GM23338 (cell line): ENCODE measurements at regions not wholly inside any gene's neighbourhood (a gene's known extent, or its start where the extent isn't known, plus 50 kb on each side); places are given as distances from the start of the nearest gene placed in this dataset.

Experiments used
- ATAC-seq: fragments of 200-7000 bp; cut with Tn5 transposase; 3 replicates; pipeline ENCODE4 v1.9.1; 2020
- DNase-seq: peaks from one replicate; pipeline ENCODE4 v3.0.0-alpha.2; 2015; ENCODE audit warnings: low spot score
- H2AFZ ChIP-seq: fragments of 200-600 bp; sonication (generic); 2 replicates; pipeline ENCODE4 v1.8.0; 2016; ENCODE audit warnings: antibody characterized with exemption, mild to moderate bottlenecking, moderate library complexity
- H3F3A ChIP-seq: fragments of 200-600 bp; sonication (generic); replicated peaks from 2 replicates; pipeline ENCODE4 v1.8.0; 2017; ENCODE audit warnings: antibody characterized with exemption, mixed run types, low read depth
- H3K27ac ChIP-seq: fragments of 200-600 bp; sonication (generic); 2 replicates; pipeline ENCODE4 v1.6.1; 2016; ENCODE audit warnings: low read depth
- H3K27me3 ChIP-seq: fragments of 200-600 bp; sonication (generic); 2 replicates; pipeline ENCODE4 v1.8.0; 2016; ENCODE audit warnings: mild to moderate bottlenecking, mixed run types, moderate library complexity; ENCODE audit not compliant: insufficient read depth
- H3K36me3 ChIP-seq: fragments of 200-600 bp; sonication (generic); 2 replicates; pipeline ENCODE4 v1.8.0; 2016; ENCODE audit warnings: mild to moderate bottlenecking; ENCODE audit not compliant: insufficient read depth
- H3K4me1 ChIP-seq: fragments of 200-600 bp; sonication (generic); 2 replicates; pipeline ENCODE4 v1.8.0; 2016; ENCODE audit warnings: mild to moderate bottlenecking, moderate library complexity; ENCODE audit not compliant: insufficient read depth
- H3K4me2 ChIP-seq: fragments of 200-600 bp; sonication (generic); 2 replicates; pipeline ENCODE4 v1.7.1; 2017; ENCODE audit warnings: mixed run types
- H3K4me3 ChIP-seq: fragments of 200-600 bp; sonication (generic); 2 replicates; pipeline ENCODE4 v1.6.1; 2016; ENCODE audit warnings: mixed run types
- H3K79me2 ChIP-seq: fragments of 200-600 bp; sonication (generic); replicated peaks from 2 replicates; pipeline ENCODE4 v1.8.0; 2017; ENCODE audit warnings: mild to moderate bottlenecking; ENCODE audit not compliant: insufficient read depth
- H3K9me2 ChIP-seq: fragments of 200-600 bp; sonication (generic); 2 replicates; pipeline ENCODE4 v1.8.0; 2017; ENCODE audit not compliant: insufficient read depth
- H4K20me1 ChIP-seq: fragments of 200-600 bp; sonication (generic); replicated peaks from 2 replicates; pipeline ENCODE4 v1.8.0; 2017; ENCODE audit warnings: mild to moderate bottlenecking; ENCODE audit not compliant: insufficient read depth
- H3K27ac Mint-ChIP-seq: 2 replicates; pipeline ENCODE4 v1.8.0; 2020; ENCODE audit warnings: inconsistent platforms, mild to moderate bottlenecking, moderate library complexity, mixed read lengths
- H3K27me3 Mint-ChIP-seq: 3 replicates; pipeline ENCODE4 v1.8.0; 2022; ENCODE audit warnings: low read depth, mild to moderate bottlenecking, moderate library complexity, mixed read lengths, inconsistent platforms; ENCODE audit not compliant: insufficient read depth, poor library complexity
- H3K36me3 Mint-ChIP-seq: 3 replicates; pipeline ENCODE4 v1.8.0; 2021; ENCODE audit warnings: low read depth, mild to moderate bottlenecking, inconsistent platforms, moderate library complexity, mixed read lengths
- H3K4me1 Mint-ChIP-seq: 3 replicates; pipeline ENCODE4 v1.8.0; 2020; ENCODE audit warnings: mild to moderate bottlenecking, inconsistent platforms, mixed read lengths
- H3K4me3 Mint-ChIP-seq: 3 replicates; pipeline ENCODE4 v1.8.0; 2021; ENCODE audit warnings: moderate library complexity, mild to moderate bottlenecking, inconsistent platforms, mixed read lengths
- H3K9me3 Mint-ChIP-seq: 3 replicates; pipeline ENCODE4 v1.8.0; 2020; ENCODE audit warnings: moderate library complexity, mild to moderate bottlenecking, inconsistent platforms, mixed read lengths
- CREB1 ChIP-seq: fragments of 250-450 bp; sonication (Bioruptor Pico); IDR thresholded peaks from 2 replicates; pipeline ENCODE4 v1.5.0; 2020; ENCODE audit warnings: low read depth, mild to moderate bottlenecking, moderate library complexity
- EZH2 ChIP-seq: fragments of 200-600 bp; sonication (generic); IDR thresholded peaks from one replicate; pipeline ENCODE4 v1.8.0; 2017; ENCODE audit warnings: antibody characterized with exemption, mild to moderate bottlenecking, low read depth; ENCODE audit not compliant: unreplicated experiment
- EZH2phosphoT487 ChIP-seq: fragments of 200-600 bp; sonication (generic); IDR thresholded peaks from one replicate; pipeline ENCODE4 v1.8.1; 2018; ENCODE audit warnings: antibody characterized with exemption; ENCODE audit not compliant: unreplicated experiment
- JUNB ChIP-seq: IDR thresholded peaks from one replicate; pipeline ENCODE4 v1.6.1; 2016; ENCODE audit warnings: antibody characterized with exemption; ENCODE audit not compliant: unreplicated experiment
- NANOG ChIP-seq: IDR thresholded peaks from 2 replicates; pipeline ENCODE4 v1.6.1; 2016; ENCODE audit warnings: antibody characterized with exemption, borderline replicate concordance
- POLR2AphosphoS5 ChIP-seq: IDR thresholded peaks from 2 replicates; pipeline ENCODE4 v1.6.1; 2016; ENCODE audit warnings: antibody characterized with exemption, low read depth
- STAT1 ChIP-seq: IDR thresholded peaks from one replicate; pipeline ENCODE4 v1.6.1; 2016; ENCODE audit warnings: antibody characterized with exemption; ENCODE audit not compliant: unreplicated experiment
- ZNF114 ChIP-seq: fragments of 250-450 bp; sonication (Bioruptor Pico); IDR thresholded peaks from 2 replicates; pipeline ENCODE4 v1.5.0; 2020; ENCODE audit warnings: mild to moderate bottlenecking, moderate library complexity
- ZNF331 ChIP-seq: fragments of 250-450 bp; sonication (Bioruptor Pico); IDR thresholded peaks from 2 replicates; pipeline ENCODE4 v1.5.0; 2020; ENCODE audit warnings: low read depth, mild to moderate bottlenecking, moderate library complexity
- TF ChIP-seq, protein P1 (sequence below), 2 experiments: fragments of 200-600 bp in 1 of 2; sonication (generic) in 1 of 2; conservative IDR thresholded peaks; 2 replicates each; pipeline versions ENCODE4 v1.5.1 to v1.6.1; 2016 to 2017; ENCODE audit warnings: antibody characterized with exemption in 2 of 2, low read depth in 2 of 2, mild to moderate bottlenecking in 2 of 2, moderate library complexity in 1 of 2
- TF ChIP-seq, protein P2 (sequence below): fragments of 250-450 bp; sonication (Bioruptor Pico); IDR thresholded peaks from 2 replicates; pipeline ENCODE4 v1.5.0; 2020; ENCODE audit warnings: mild to moderate bottlenecking, moderate library complexity
- TF ChIP-seq, protein P3 (sequence below): IDR thresholded peaks from one replicate; pipeline ENCODE4 v1.6.1; 2018; ENCODE audit warnings: antibody characterized with exemption; ENCODE audit not compliant: unreplicated experiment
- TF ChIP-seq, protein P4 (sequence below): IDR thresholded peaks from 2 replicates; pipeline ENCODE4 v1.6.1; 2016; ENCODE audit warnings: antibody characterized with exemption

DNA sequence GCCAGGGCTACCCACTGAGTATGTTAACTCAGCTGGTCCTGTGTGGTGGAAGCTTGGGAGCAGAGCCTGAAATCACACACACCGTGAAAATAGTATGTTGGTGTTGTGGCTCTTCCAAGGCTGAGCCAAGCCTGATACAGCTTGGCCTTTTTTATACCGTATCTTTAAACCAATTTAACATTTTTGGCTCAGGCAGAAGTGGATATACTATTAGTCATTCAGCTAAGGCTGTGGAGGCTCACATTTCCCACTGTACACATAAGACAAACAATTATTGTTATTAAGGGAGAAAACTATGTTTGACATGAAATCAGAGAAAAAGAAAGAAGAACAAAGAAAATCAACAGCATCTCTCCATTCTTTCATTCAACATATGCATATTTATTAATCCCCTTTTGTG lies 159.0 kb downstream of the BCL11A start:
- Mint-ChIP-seq H3K36me3 (no peaks in the 10 kb centered on the region), H3K9me3 (no peaks in the 10 kb centered on the region), H3K27me3 (peaks cover 4% of the 10 kb centered on the region), H3K27ac (no peak overlapping the region), H3K4me3 (no peak overlapping the region), H3K4me1 (peaks cover 18% of the 10 kb centered on the region)
- Histone ChIP-seq H3K4me2 (no peak overlapping the region), H3K27ac (no peak overlapping the region), H3K9me2 (no peaks in the 10 kb centered on the region), H3K36me3 (no peaks in the 10 kb centered on the region), H3K4me3 (no peak overlapping the region), H3K4me1 (no peaks in the 10 kb centered on the region), H4K20me1 (no peaks in the 10 kb centered on the region), H3F3A (no peaks in the 10 kb centered on the region), H3K27me3 (no peaks in the 10 kb centered on the region), H2AFZ (no peak overlapping the region; the same call in 1 of the 2 replicates), H3K79me2 (no peaks in the 10 kb centered on the region)
- no peak for TF ChIP-seq NANOG
- no peak for TF ChIP-seq POLR2AphosphoS5
- TF ChIP-seq STAT1: no peak
- no peak for TF ChIP-seq EZH2
- TF ChIP-seq ZNF114: no peak
- TF ChIP-seq EZH2phosphoT487: no peak
- no peak for TF ChIP-seq JUNB
- TF ChIP-seq ZNF331 (CRISPR knock-in tag): no peak
- TF ChIP-seq, protein P1, sequence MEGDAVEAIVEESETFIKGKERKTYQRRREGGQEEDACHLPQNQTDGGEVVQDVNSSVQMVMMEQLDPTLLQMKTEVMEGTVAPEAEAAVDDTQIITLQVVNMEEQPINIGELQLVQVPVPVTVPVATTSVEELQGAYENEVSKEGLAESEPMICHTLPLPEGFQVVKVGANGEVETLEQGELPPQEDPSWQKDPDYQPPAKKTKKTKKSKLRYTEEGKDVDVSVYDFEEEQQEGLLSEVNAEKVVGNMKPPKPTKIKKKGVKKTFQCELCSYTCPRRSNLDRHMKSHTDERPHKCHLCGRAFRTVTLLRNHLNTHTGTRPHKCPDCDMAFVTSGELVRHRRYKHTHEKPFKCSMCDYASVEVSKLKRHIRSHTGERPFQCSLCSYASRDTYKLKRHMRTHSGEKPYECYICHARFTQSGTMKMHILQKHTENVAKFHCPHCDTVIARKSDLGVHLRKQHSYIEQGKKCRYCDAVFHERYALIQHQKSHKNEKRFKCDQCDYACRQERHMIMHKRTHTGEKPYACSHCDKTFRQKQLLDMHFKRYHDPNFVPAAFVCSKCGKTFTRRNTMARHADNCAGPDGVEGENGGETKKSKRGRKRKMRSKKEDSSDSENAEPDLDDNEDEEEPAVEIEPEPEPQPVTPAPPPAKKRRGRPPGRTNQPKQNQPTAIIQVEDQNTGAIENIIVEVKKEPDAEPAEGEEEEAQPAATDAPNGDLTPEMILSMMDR (conservative IDR thresholded peaks at IDR 0.05; ENCODE audit: low read depth in 2 of 2): no peak
- TF ChIP-seq CREB1: no peak
- TF ChIP-seq, protein P2, sequence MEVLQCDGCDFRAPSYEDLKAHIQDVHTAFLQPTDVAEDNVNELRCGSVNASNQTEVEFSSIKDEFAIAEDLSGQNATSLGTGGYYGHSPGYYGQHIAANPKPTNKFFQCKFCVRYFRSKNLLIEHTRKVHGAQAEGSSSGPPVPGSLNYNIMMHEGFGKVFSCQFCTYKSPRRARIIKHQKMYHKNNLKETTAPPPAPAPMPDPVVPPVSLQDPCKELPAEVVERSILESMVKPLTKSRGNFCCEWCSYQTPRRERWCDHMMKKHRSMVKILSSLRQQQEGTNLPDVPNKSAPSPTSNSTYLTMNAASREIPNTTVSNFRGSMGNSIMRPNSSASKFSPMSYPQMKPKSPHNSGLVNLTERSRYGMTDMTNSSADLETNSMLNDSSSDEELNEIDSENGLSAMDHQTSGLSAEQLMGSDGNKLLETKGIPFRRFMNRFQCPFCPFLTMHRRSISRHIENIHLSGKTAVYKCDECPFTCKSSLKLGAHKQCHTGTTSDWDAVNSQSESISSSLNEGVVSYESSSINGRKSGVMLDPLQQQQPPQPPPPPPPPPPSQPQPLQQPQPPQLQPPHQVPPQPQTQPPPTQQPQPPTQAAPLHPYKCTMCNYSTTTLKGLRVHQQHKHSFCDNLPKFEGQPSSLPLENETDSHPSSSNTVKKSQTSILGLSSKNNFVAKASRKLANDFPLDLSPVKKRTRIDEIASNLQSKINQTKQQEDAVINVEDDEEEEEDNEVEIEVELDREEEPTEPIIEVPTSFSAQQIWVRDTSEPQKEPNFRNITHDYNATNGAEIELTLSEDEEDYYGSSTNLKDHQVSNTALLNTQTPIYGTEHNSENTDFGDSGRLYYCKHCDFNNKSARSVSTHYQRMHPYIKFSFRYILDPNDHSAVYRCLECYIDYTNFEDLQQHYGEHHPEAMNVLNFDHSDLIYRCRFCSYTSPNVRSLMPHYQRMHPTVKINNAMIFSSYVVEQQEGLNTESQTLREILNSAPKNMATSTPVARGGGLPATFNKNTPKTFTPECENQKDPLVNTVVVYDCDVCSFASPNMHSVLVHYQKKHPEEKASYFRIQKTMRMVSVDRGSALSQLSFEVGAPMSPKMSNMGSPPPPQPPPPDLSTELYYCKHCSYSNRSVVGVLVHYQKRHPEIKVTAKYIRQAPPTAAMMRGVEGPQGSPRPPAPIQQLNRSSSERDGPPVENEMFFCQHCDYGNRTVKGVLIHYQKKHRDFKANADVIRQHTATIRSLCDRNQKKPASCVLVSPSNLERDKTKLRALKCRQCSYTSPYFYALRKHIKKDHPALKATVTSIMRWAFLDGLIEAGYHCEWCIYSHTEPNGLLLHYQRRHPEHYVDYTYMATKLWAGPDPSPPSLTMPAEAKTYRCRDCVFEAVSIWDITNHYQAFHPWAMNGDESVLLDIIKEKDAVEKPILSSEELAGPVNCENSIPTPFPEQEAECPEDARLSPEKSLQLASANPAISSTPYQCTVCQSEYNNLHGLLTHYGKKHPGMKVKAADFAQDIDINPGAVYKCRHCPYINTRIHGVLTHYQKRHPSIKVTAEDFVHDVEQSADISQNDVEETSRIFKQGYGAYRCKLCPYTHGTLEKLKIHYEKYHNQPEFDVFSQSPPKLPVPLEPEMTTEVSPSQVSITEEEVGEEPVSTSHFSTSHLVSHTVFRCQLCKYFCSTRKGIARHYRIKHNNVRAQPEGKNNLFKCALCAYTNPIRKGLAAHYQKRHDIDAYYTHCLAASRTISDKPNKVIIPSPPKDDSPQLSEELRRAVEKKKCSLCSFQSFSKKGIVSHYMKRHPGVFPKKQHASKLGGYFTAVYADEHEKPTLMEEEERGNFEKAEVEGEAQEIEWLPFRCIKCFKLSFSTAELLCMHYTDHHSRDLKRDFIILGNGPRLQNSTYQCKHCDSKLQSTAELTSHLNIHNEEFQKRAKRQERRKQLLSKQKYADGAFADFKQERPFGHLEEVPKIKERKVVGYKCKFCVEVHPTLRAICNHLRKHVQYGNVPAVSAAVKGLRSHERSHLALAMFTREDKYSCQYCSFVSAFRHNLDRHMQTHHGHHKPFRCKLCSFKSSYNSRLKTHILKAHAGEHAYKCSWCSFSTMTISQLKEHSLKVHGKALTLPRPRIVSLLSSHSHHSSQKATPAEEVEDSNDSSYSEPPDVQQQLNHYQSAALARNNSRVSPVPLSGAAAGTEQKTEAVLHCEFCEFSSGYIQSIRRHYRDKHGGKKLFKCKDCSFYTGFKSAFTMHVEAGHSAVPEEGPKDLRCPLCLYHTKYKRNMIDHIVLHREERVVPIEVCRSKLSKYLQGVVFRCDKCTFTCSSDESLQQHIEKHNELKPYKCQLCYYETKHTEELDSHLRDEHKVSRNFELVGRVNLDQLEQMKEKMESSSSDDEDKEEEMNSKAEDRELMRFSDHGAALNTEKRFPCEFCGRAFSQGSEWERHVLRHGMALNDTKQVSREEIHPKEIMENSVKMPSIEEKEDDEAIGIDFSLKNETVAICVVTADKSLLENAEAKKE (CRISPR knock-in tag): no peak
- TF ChIP-seq, protein P3, sequence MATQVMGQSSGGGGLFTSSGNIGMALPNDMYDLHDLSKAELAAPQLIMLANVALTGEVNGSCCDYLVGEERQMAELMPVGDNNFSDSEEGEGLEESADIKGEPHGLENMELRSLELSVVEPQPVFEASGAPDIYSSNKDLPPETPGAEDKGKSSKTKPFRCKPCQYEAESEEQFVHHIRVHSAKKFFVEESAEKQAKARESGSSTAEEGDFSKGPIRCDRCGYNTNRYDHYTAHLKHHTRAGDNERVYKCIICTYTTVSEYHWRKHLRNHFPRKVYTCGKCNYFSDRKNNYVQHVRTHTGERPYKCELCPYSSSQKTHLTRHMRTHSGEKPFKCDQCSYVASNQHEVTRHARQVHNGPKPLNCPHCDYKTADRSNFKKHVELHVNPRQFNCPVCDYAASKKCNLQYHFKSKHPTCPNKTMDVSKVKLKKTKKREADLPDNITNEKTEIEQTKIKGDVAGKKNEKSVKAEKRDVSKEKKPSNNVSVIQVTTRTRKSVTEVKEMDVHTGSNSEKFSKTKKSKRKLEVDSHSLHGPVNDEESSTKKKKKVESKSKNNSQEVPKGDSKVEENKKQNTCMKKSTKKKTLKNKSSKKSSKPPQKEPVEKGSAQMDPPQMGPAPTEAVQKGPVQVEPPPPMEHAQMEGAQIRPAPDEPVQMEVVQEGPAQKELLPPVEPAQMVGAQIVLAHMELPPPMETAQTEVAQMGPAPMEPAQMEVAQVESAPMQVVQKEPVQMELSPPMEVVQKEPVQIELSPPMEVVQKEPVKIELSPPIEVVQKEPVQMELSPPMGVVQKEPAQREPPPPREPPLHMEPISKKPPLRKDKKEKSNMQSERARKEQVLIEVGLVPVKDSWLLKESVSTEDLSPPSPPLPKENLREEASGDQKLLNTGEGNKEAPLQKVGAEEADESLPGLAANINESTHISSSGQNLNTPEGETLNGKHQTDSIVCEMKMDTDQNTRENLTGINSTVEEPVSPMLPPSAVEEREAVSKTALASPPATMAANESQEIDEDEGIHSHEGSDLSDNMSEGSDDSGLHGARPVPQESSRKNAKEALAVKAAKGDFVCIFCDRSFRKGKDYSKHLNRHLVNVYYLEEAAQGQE: no peak
- TF ChIP-seq, protein P4, sequence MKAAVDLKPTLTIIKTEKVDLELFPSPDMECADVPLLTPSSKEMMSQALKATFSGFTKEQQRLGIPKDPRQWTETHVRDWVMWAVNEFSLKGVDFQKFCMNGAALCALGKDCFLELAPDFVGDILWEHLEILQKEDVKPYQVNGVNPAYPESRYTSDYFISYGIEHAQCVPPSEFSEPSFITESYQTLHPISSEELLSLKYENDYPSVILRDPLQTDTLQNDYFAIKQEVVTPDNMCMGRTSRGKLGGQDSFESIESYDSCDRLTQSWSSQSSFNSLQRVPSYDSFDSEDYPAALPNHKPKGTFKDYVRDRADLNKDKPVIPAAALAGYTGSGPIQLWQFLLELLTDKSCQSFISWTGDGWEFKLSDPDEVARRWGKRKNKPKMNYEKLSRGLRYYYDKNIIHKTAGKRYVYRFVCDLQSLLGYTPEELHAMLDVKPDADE: no peak
- ATAC-seq (no peak), DNase-seq (no peak)
